HG03575 (cell line): ENCODE measurements at regions not wholly inside any gene's neighbourhood (a gene's known extent, or its start where the extent isn't known, plus 50 kb on each side); places are given as distances from the start of the nearest gene placed in this dataset.
"Not testable (repeated sequence)": the region's sequence is repeated elsewhere in the genome, so short reads cannot be mapped to it uniquely, and the experiment has no call there.

Experiments
- ATAC-seq: cut with Tn5 transposase; IDR thresholded peaks from one replicate; pipeline ENCODE4 v1.9.1; 2021; ENCODE audit not compliant: unreplicated experiment, insufficient number of reproducible peaks, low FRiP score; ENCODE audit errors: extremely low read depth

DNA sequence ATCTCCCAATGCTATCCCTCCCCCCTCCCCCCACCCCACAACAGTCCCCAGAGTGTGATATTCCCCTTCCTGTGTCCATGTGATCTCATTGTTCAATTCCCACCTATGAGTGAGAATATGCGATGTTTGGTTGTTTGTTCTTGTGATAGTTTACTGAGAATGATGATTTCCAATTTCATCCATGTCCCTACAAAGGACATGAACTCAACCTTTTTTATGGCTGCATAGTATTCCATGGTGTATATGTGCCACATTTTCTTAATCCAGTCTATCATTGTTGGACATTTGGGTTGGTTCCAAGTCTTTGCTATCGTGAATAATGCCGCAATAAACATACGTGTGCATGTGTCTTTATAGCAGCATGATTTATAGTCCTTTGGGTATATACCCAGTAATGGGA lies 106.1 kb downstream of the FOXD4L6 start:
- not testable (repeated sequence) for ATAC-seq

GRCh38 chr9:41019858-41020562 lies 108.5 kb downstream of the FOXD4L6 start:
- ATAC-seq = not testable (repeated sequence)

DNA sequence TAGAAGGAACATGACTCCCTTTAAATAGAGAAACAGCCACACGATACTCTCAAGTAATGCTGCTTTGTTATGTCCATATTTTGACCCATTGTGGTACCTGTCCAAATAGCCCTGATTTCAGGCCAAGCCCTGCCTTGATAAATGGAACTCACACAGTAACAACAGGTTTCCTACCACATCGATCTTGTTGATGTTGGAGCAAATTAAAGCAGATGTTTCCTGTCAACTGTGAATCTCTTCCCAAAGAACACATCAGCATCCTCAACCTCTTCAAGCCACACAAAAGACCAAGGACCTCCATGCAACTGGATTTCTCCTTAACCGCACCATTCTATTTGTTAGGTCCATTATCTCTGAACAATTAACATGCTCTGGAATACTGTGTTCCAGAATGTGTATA lies 109.5 kb downstream of the FOXD4L6 start:
- ATAC-seq = not testable (repeated sequence)

DNA sequence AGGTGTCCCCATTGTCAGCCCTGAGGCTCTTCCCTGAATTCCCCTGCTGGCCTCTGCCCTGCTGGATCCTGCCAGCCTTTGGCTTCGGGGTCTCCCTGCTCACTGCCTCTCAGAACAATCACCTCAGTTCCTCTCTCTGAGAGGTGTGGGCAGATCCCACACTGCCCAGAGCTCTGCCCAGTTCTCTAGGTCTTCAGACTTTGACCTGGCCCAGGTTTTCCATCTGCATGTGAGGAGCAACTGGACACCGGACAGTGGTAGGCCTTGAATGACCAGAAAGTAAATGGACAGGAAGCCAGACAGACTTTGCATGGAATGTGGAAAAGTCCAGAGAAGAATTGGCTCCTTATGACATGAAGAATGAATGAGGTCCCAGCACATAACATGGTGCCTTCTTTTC lies 111.8 kb downstream of the FOXD4L6 start:
- not testable (repeated sequence) for ATAC-seq

DNA sequence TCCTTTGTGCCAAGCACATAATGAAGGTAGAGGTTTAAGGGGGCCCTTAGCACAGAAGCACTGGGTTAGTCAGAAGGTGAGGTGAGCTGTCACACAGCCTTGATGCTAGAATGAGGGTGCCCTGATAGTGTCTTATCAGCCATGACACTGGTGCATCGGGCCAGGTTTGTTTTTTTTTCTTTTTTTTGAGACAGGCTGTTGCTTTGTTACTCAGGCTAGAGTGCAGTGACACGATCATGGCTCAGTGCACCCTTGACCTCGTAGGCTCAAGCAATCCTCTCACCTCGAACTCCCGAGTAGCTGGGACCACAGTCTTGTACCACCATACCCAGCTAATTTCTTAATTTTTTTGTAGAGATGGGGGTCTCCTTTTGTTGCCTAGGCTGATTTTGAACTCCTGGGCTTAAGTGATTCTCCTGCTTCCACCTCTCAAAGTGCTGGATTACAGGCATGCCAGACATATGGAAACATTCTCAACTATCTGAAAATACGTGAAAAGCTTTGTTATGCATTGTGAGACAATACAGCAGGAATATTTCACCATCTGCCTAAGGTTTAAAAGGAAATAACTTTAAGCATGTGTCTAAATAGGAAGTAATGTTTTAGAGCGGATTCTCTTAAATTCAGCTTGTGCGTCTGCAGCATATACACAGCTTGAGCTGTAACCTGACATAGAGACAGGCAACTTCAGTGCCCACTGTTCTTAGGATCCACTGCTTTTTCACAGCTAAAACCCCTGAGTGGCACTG lies 128.4 kb downstream of the FOXD4L6 start:
- not testable (repeated sequence) for ATAC-seq

GRCh38 chr9:40995490-40995889 lies 133.0 kb downstream of the FOXD4L6 start:
- not testable (repeated sequence) for ATAC-seq

GRCh38 chr9:40993842-40994241 lies 134.6 kb downstream of the FOXD4L6 start:
- not testable (repeated sequence) for ATAC-seq

- ATAC-seq = not testable (repeated sequence)
Measured at GRCh38 chr9:40993375-40993774, 135.1 kb downstream of the FOXD4L6 start.

- ATAC-seq = peak; percentile 12
Measured at GRCh38 chr9:40992472-40992821, 136.0 kb downstream of the FOXD4L6 start.

- ATAC-seq = peak; percentile 99
Measured at GRCh38 chr9:40991741-40992471, 136.6 kb downstream of the FOXD4L6 start.

- not testable (repeated sequence) for ATAC-seq
Measured at GRCh38 chr9:40991100-40991740, 137.3 kb downstream of the FOXD4L6 start.

DNA sequence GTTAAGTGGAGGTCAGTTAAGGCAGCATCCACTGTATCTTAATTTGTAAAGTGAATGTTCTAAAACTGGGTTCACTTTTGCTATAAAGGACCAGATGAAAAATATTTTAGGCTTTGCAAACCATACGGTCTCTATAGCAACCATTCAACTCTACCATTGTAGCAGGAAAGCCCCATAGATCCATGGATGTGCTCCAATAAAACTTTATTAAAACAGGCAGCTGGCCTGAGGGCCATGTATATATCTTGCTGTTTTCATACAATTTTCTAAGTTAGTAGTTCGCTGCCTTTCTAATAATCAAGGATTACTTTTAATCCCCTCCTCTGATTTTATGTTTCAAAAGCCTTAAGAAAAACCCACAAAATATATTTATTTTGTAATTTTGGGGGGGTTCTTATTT lies 142.1 kb downstream of the FOXD4L6 start:
- ATAC-seq = not testable (repeated sequence)

DNA sequence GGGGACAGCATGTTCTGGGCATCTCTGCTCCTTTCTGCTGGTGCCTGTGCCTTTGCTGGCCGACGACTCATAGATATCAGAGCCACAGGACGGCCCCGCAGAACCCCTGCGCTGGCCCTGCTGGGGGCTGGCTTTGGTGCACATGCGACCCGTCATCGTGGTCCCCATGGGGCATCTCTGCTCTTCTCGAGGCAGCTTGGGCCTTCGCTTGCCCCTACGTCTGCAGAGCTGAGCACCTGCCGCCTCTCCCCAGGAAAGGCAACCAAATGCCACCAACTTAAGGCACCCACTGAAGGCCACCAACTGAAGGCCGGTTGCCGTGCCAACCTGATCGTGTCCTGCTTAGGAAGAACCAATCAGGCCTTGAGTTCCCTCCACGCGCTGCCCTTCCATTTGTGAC lies 153.1 kb downstream of the FOXD4L6 start:
- not testable (repeated sequence) for ATAC-seq

- not testable (repeated sequence) for ATAC-seq
Measured at GRCh38 chr9:40974912-40975311, 153.6 kb downstream of the FOXD4L6 start.

- not testable (repeated sequence) for ATAC-seq
Measured at GRCh38 chr9:40971773-40972172, 156.7 kb downstream of the FOXD4L6 start.

GRCh38 chr9:40970340-40970739 lies 158.1 kb downstream of the FOXD4L6 start:
- ATAC-seq = not testable (repeated sequence)

GRCh38 chr9:40962461-40962860 lies 166.0 kb downstream of the FOXD4L6 start:
- ATAC-seq = not testable (repeated sequence)

- not testable (repeated sequence) for ATAC-seq
Measured at GRCh38 chr9:40951876-40952494, 176.5 kb downstream of the FOXD4L6 start.

DNA sequence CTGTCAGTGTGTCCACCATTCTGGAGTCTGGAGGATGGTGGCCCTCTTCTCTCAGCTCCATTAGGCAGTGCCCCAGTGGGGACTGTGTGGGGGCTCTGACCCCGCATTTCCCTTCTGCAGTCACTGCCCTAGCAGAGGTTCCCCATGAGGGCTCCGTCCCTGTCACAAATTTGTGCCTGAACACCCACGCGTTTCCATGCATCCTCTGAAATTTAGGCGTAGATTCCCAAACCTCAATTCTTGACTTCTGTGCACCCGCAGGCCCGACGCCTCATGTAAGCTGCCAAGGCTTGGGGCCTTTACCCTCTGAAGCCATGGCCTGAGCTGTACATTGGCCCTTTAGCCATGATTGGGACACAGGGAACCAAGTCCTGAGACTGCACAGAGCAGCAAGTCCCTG lies 182.3 kb downstream of the FOXD4L6 start:
- not testable (repeated sequence) for ATAC-seq
